ENCODE measurements at regions not wholly inside any gene's neighbourhood (a gene's known extent, or its start where the extent isn't known, plus 50 kb on each side); places are given as distances from the start of the nearest gene placed in this dataset.

GRCh38 chr4:149269835-149270234, 545.8 kb downstream of the IQCM start (continued):
- no peak for TF ChIP-seq TCF12 (IDR thresholded peaks at IDR 0.05)

GRCh38 chr4:149266301-149266700, 549.3 kb downstream of the IQCM start:
- no peak overlapping the region for H2AFZ ChIP-seq (ENCODE audit: low read depth)
- H3K36me3 ChIP-seq (replicated peaks in 1 of 2; ENCODE audit: control insufficient read depth in 1 of 2, insufficient read depth in 2 of 2, low read length in 1 of 2) = no peaks in the 10 kb centered on the region
- ChIA-PET CTCF (interaction anchor here (1.6 kb wide), 1 partner anchor 631 kb away, joined by 3 read pairs; no protein-coding TSS in a partner anchor), POLR2A (no interaction called here)
- H3K79me2 ChIP-seq (ENCODE audit: insufficient read depth) = no peaks in the 10 kb centered on the region
- no peak for DNase-seq
- H3F3A ChIP-seq (replicated peaks; ENCODE audit: insufficient read depth) = no peaks in the 10 kb centered on the region
- no peaks in the 10 kb centered on the region for H4K20me1 ChIP-seq (ENCODE audit: insufficient read depth)
- H3K4me2 ChIP-seq = no peak overlapping the region
- H3K9ac ChIP-seq = no peak overlapping the region
- no peak overlapping the region for H3K4me3 ChIP-seq (ENCODE audit: low read depth in 2 of 2, low read length in 1 of 2)
- WGBS (ENCODE audit: low lambda C conversion rate) = 3% methylated on average over 3 of the region's 3 CpGs
- H3K4me1 ChIP-seq (ENCODE audit: control insufficient read depth in 1 of 2, insufficient read depth in 2 of 2, low read depth in 1 of 2, low read length in 1 of 2) = peaks cover 0 to 13% of the 10 kb centered on the region in 2 experiments; a peak in 1 of 4 replicates
- H3K27me3 ChIP-seq (ENCODE audit: insufficient read depth) = no peaks in the 10 kb centered on the region
- no peaks in the 10 kb centered on the region for H3K9me3 ChIP-seq
- no peak for TF ChIP-seq ZBTB33 (IDR thresholded peaks at IDR 0.05; ENCODE audit: borderline replicate concordance, low read depth)
- TF ChIP-seq GATA2 (CRISPR knock-in tag; IDR thresholded peaks at IDR 0.05) = no peak
- TF ChIP-seq POLR2AphosphoS5 (IDR thresholded peaks at IDR 0.05; ENCODE audit: low read depth, low read length) = no peak
- no peak for TF ChIP-seq ELF1 (IDR thresholded peaks at IDR 0.05)
- no peak for TF ChIP-seq CHD2 (IDR thresholded peaks at IDR 0.05; ENCODE audit: low read length, partially characterized antibody)
- no peak for TF ChIP-seq JUND (IDR thresholded peaks at IDR 0.05)
- H3K9me2 ChIP-seq = no peaks in the 10 kb centered on the region; the same call in 1 of the 2 replicates
- H3K27ac ChIP-seq (ENCODE audit: low read depth in 2 of 2, low read length in 1 of 2) = no peak overlapping the region

- ChIA-PET CTCF (interaction anchor here (1.6 kb wide), 1 partner anchor 632 kb away, joined by 3 read pairs; no protein-coding TSS in a partner anchor), POLR2A (no interaction called here)
- WGBS (ENCODE audit: low lambda C conversion rate) = 4% methylated on average over 3 of the region's 3 CpGs
- no peak for DNase-seq
- Histone ChIP-seq H3K9ac (no peak overlapping the region), H3K9me2 (no peaks in the 10 kb centered on the region; the same call in 1 of the 2 replicates), H2AFZ (ENCODE audit: low read depth) (no peak overlapping the region), H3K4me1 (ENCODE audit: control insufficient read depth in 1 of 2, insufficient read depth in 2 of 2, low read depth in 1 of 2, low read length in 1 of 2) (peaks cover 0 to 16% of the 10 kb centered on the region in 2 experiments; a peak in 1 of 4 replicates), H3K9me3 (no peaks in the 10 kb centered on the region), H3K27me3 (ENCODE audit: insufficient read depth) (no peaks in the 10 kb centered on the region), H3K27ac (ENCODE audit: low read depth in 2 of 2, low read length in 1 of 2) (no peak overlapping the region), H4K20me1 (ENCODE audit: insufficient read depth) (no peaks in the 10 kb centered on the region), H3K4me3 (ENCODE audit: low read depth in 2 of 2, low read length in 1 of 2) (no peak overlapping the region), H3K4me2 (no peak overlapping the region), H3F3A (replicated peaks; ENCODE audit: insufficient read depth) (no peaks in the 10 kb centered on the region), H3K36me3 (replicated peaks in 1 of 2; ENCODE audit: control insufficient read depth in 1 of 2, insufficient read depth in 2 of 2, low read length in 1 of 2) (no peaks in the 10 kb centered on the region), H3K79me2 (ENCODE audit: insufficient read depth) (no peaks in the 10 kb centered on the region)
- TF ChIP-seq NRF1 (IDR thresholded peaks at IDR 0.05; ENCODE audit: low read depth, low read length) (no peak), SMC3 (IDR thresholded peaks at IDR 0.05; ENCODE audit: low read depth, low read length) (no peak), PBX3 (IDR thresholded peaks at IDR 0.05) (no peak), YY1 (IDR thresholded peaks at IDR 0.05; ENCODE audit: low read depth) (no peak), JUND (IDR thresholded peaks at IDR 0.05) (no peak), CTCF (IDR thresholded peaks at IDR 0.05) (no peak), POLR2AphosphoS5 (IDR thresholded peaks at IDR 0.05; ENCODE audit: low read depth, low read length) (no peak), RCOR1 (IDR thresholded peaks at IDR 0.05; ENCODE audit: low read length) (no peak), CHD2 (IDR thresholded peaks at IDR 0.05; ENCODE audit: low read length, partially characterized antibody) (no peak), GATA2 (CRISPR knock-in tag; IDR thresholded peaks at IDR 0.05) (no peak), TAF1 (IDR thresholded peaks at IDR 0.05; ENCODE audit: borderline replicate concordance, low read depth, low read length) (no peak), USF2 (IDR thresholded peaks at IDR 0.05; ENCODE audit: borderline replicate concordance, low read depth, low read length) (no peak), RFX5 (IDR thresholded peaks at IDR 0.05; ENCODE audit: low read length) (no peak), MAX (IDR thresholded peaks at IDR 0.05; ENCODE audit: low read depth) (no peak), MEF2A (IDR thresholded peaks at IDR 0.05; ENCODE audit: borderline replicate concordance, low read depth) (no peak), USF1 (IDR thresholded peaks at IDR 0.05; ENCODE audit: borderline replicate concordance, low read depth) (no peak), FOXM1 (IDR thresholded peaks at IDR 0.05; ENCODE audit: low read depth) (no peak), ELF1 (IDR thresholded peaks at IDR 0.05) (no peak), MXI1 (IDR thresholded peaks at IDR 0.05; ENCODE audit: low read depth, low read length) (no peak)
Observed at GRCh38 chr4:149265645-149266044, 550.0 kb downstream of the IQCM start.

Data from SK-N-SH (cell line).